ENCODE measurements at regions not wholly inside any gene's neighbourhood (a gene's known extent, or its start where the extent isn't known, plus 50 kb on each side); places are given as distances from the start of the nearest gene placed in this dataset.

DNA sequence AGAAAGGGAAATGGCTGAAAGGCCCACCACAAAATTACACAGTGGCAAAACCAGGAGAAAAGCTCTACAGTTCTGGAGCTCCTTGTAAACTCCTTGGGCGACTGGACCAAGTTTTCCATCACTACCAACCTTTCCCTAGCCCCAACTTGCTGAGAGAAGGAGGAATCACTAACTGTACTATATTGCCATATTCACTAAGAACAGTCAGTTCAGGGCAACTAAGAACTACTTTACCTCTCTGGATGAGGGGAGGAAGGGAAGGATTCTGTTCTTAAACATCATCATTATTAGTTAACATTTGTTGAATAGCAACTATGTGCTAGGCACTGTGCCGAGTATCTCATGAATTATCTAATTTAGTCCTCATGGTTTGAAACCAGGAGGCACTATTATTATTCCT, 98.1 kb upstream of the SVIL start:
- Histone ChIP-seq H4K20me1 (ENCODE audit: control insufficient read depth, insufficient read depth, low read length, poor library complexity, severe bottlenecking) (no peaks in the 10 kb centered on the region), H3K79me2 (ENCODE audit: control insufficient read depth, insufficient read depth, low read length) (no peaks in the 10 kb centered on the region), H2AFZ (ENCODE audit: insufficient read depth, low read depth, low read length, poor library complexity, severe bottlenecking) (no peak overlapping the region), H3K9ac (ENCODE audit: low read length) (no peak overlapping the region), H3K4me3 (ENCODE audit: control extremely low read depth in 1 of 5, extremely low read depth in 1 of 5, insufficient read depth in 1 of 5, low read depth in 2 of 5, low read length in 4 of 5) (no peak overlapping the region), H3K4me2 (replicated peaks; ENCODE audit: low read depth, low read length, poor library complexity, severe bottlenecking) (no peak overlapping the region), H3K4me1 (ENCODE audit: control insufficient read depth in 2 of 2, insufficient read depth in 2 of 2, low read length in 2 of 2) (peaks cover 15% of the 10 kb centered on the region in 2 donors), H3K36me3 (replicated peaks in 1 of 2; ENCODE audit: control extremely low read depth in 1 of 2, control insufficient read depth in 1 of 2, extremely low read depth in 1 of 2, insufficient read depth in 2 of 2, low read length in 1 of 2) (no peaks in the 10 kb centered on the region), H3K9me3 (ENCODE audit: control extremely low read depth in 1 of 3, control insufficient read depth in 2 of 3, insufficient read depth in 1 of 3, low read length in 2 of 3) (peaks cover 0 to 10% (median 1%) of the 10 kb centered on the region in 3 donors), H3K27ac (ENCODE audit: low read length in 2 of 2) (no peak overlapping the region), H3K27me3 (replicated peaks in 1 of 4; ENCODE audit: control extremely low read depth in 1 of 4, control insufficient read depth in 3 of 4, insufficient read depth in 4 of 4, low read length in 3 of 4) (peaks cover 0 to 18% (median 6%) of the 10 kb centered on the region in 4 experiments)
- intact Hi-C loops (cut with micrococcal nuclease) = no loop called here
- Mint-ChIP-seq H3K27me3 (peaks cover 35% of the 10 kb centered on the region), H3K27ac (no peak overlapping the region), H3K4me1 (peaks cover 13% of the 10 kb centered on the region), H3K9me3 (ENCODE audit: insufficient read depth) (no peaks in the 10 kb centered on the region), H3K4me3 (no peak overlapping the region)
- no peak for TF ChIP-seq EZH2 (IDR thresholded peaks at IDR 0.05; ENCODE audit: borderline replicate concordance, insufficient read depth, low read depth, low read length, poor library complexity, severe bottlenecking)
- no peak for TF ChIP-seq CTCF (IDR thresholded peaks at IDR 0.05)
- DNase-seq (no peak), ATAC-seq (ENCODE audit: low read depth) (no peak)
- no CpG with 5 or more reads among the region's 2 CpGs for WGBS (ENCODE audit: insufficient coverage)
- ChIA-PET POLR2A (no interaction called here), CTCF (no interaction called here)

DNA sequence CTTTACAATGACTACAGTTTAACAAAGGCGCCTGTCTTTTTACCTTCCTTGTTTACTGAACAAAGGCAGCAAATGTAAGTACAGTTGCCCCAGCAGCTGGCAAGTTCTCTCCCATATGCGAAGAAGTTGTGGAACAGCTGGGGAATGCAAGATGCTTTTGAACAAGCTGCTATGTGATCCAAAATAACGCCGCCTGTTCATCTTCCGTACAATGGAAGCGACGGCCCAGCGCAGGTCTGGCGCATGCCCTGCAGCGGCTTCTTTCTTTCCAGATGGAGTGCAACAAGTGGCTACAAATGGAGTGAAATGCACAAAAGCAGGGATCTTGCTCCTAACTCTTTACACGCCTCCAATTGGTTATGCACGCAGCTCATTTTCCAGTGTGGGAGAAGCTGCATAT, 97.0 kb upstream of the SVIL start:
- no peak overlapping the region for H3K4me3 Mint-ChIP-seq

More for the DNA sequence above, 97.0 kb upstream of the SVIL start:
- Histone ChIP-seq H3K4me1 (ENCODE audit: control insufficient read depth in 2 of 2, insufficient read depth in 2 of 2, low read length in 2 of 2) (peaks cover 15% of the 10 kb centered on the region in 2 donors), H3K27me3 (replicated peaks in 1 of 4; ENCODE audit: control extremely low read depth in 1 of 4, control insufficient read depth in 3 of 4, insufficient read depth in 4 of 4, low read length in 3 of 4) (peaks cover 0 to 18% (median 7%) of the 10 kb centered on the region in 4 experiments), H3K27ac (ENCODE audit: low read length in 2 of 2) (no peak overlapping the region), H2AFZ (ENCODE audit: insufficient read depth, low read depth, low read length, poor library complexity, severe bottlenecking) (no peak overlapping the region), H3K9me3 (ENCODE audit: control extremely low read depth in 1 of 3, control insufficient read depth in 2 of 3, insufficient read depth in 1 of 3, low read length in 2 of 3) (peaks cover 0 to 10% (median 1%) of the 10 kb centered on the region in 3 donors), H3K9ac (ENCODE audit: low read length) (no peak overlapping the region), H3K36me3 (replicated peaks in 1 of 2; ENCODE audit: control extremely low read depth in 1 of 2, control insufficient read depth in 1 of 2, extremely low read depth in 1 of 2, insufficient read depth in 2 of 2, low read length in 1 of 2) (no peaks in the 10 kb centered on the region), H3K79me2 (ENCODE audit: control insufficient read depth, insufficient read depth, low read length) (no peaks in the 10 kb centered on the region), H4K20me1 (ENCODE audit: control insufficient read depth, insufficient read depth, low read length, poor library complexity, severe bottlenecking) (no peaks in the 10 kb centered on the region), H3K4me3 (ENCODE audit: control extremely low read depth in 1 of 5, extremely low read depth in 1 of 5, insufficient read depth in 1 of 5, low read depth in 2 of 5, low read length in 4 of 5) (no peak overlapping the region), H3K4me2 (replicated peaks; ENCODE audit: low read depth, low read length, poor library complexity, severe bottlenecking) (no peak overlapping the region)
- ChIA-PET CTCF (no interaction called here), POLR2A (no interaction called here)
- no peak for TF ChIP-seq EZH2 (IDR thresholded peaks at IDR 0.05; ENCODE audit: borderline replicate concordance, insufficient read depth, low read depth, low read length, poor library complexity, severe bottlenecking)
- no peak for TF ChIP-seq CTCF (IDR thresholded peaks at IDR 0.05)
- peaks cover 27% of the 10 kb centered on the region for H3K27me3 Mint-ChIP-seq
- H3K27ac Mint-ChIP-seq = no peak overlapping the region
- 88% methylated on average over 9 of the region's 12 CpGs for WGBS (ENCODE audit: insufficient coverage)
- H3K9me3 Mint-ChIP-seq (ENCODE audit: insufficient read depth) = no peaks in the 10 kb centered on the region
- ATAC-seq (ENCODE audit: low read depth) (no peak), DNase-seq (no peak)
- intact Hi-C loops (cut with micrococcal nuclease) = no loop called here
- H3K4me1 Mint-ChIP-seq = peaks cover 9% of the 10 kb centered on the region

Measured in B cell (primary cell).